CD4-positive, alpha-beta T cell (primary cell): ENCODE measurements at regions not wholly inside any gene's neighbourhood (a gene's known extent, or its start where the extent isn't known, plus 50 kb on each side); places are given as distances from the start of the nearest gene placed in this dataset.

Experiments used
- ATAC-seq: fragments of 200-7000 bp; cut with Tn5 transposase; one replicate; pipeline ENCODE4 v1.10.0; 2022; ENCODE audit warnings: mild to moderate bottlenecking; ENCODE audit not compliant: poor library complexity
- CTCF ChIA-PET: fragments of 350-600 bp; sonication (Branson Sonifier 250); formaldehyde crosslinking; loops from one replicate; lab custom pipeline; 2021; ENCODE audit warnings: antibody characterized with exemption, inconsistent platforms; lab: Charles Lee
- POLR2A ChIA-PET: fragments of 350-600 bp; sonication (Branson Sonifier 250); formaldehyde crosslinking; loops from one replicate; lab custom pipeline; 2021; ENCODE audit warnings: antibody characterized with exemption, inconsistent platforms; lab: Charles Lee
- DNase-seq, 14 experiments: peaks; one replicate each; pipeline ENCODE4 v3.0.0-alpha.2; 2013 to 2020; ENCODE audit warnings: mixed read lengths in 2 of 14
- H3K27ac ChIP-seq, 2 donors: one replicate each; pipeline versions ENCODE4 v1.5.1 to v1.7.0; 2013; ENCODE audit warnings: low read length in 2 of 2, low read depth in 1 of 2, mild to moderate bottlenecking in 1 of 2
- H3K27me3 ChIP-seq, 2 experiments: 1 replicate in 1 of 2; 2 replicates in 1 of 2; pipeline versions ENCODE4 v1.6.1 to v1.7.0; 2013; ENCODE audit warnings: low read length in 2 of 2, control low read depth in 1 of 2, mild to moderate bottlenecking in 1 of 2, moderate library complexity in 1 of 2; ENCODE audit not compliant: insufficient read depth in 2 of 2, control insufficient read depth in 1 of 2
- H3K36me3 ChIP-seq: one replicate; pipeline ENCODE4 v1.6.1; 2013; ENCODE audit warnings: low read length, control low read depth; ENCODE audit not compliant: insufficient read depth
- H3K4me1 ChIP-seq: one replicate; pipeline ENCODE4 v1.6.1; 2013; ENCODE audit warnings: low read length, control low read depth; ENCODE audit not compliant: insufficient read depth
- H3K4me3 ChIP-seq: one replicate; pipeline ENCODE4 v1.5.1; 2013; ENCODE audit warnings: mild to moderate bottlenecking, low read length, moderate library complexity
- H3K9me3 ChIP-seq, 2 experiments: 1 replicate in 1 of 2; 2 replicates in 1 of 2; pipeline versions ENCODE4 v1.6.1 to v1.7.0; 2013; ENCODE audit warnings: low read length in 2 of 2, mild to moderate bottlenecking in 2 of 2, control low read depth in 1 of 2, moderate library complexity in 1 of 2; ENCODE audit not compliant: control insufficient read depth in 1 of 2, insufficient read depth in 1 of 2
- H3K27ac Mint-ChIP-seq: one replicate; pipeline ENCODE4 v1.8.0; 2020; ENCODE audit warnings: mixed read lengths
- H3K27me3 Mint-ChIP-seq: one replicate; pipeline ENCODE4 v1.8.0; 2021; ENCODE audit warnings: mixed read lengths
- H3K36me3 Mint-ChIP-seq: one replicate; pipeline ENCODE4 v1.8.0; 2021; ENCODE audit warnings: low read depth, mixed read lengths
- H3K4me1 Mint-ChIP-seq: one replicate; pipeline ENCODE4 v1.8.0; 2021; ENCODE audit warnings: low read depth, mixed read lengths
- H3K4me3 Mint-ChIP-seq: one replicate; pipeline ENCODE4 v1.8.0; 2020; ENCODE audit warnings: mild to moderate bottlenecking, mixed read lengths
- H3K9me3 Mint-ChIP-seq: one replicate; pipeline ENCODE4 v1.8.0; 2020; ENCODE audit warnings: mixed read lengths
- CTCF ChIP-seq: fragments of 200-600 bp; IDR thresholded peaks from one replicate; pipeline ENCODE4 v1.8.0; 2022; ENCODE audit warnings: antibody characterized with exemption, mild to moderate bottlenecking
- intact Hi-C, 2 experiments: fragments of 100-400 bp; cut with DNase I in 1 of 2; cut with micrococcal nuclease in 1 of 2; formaldehyde crosslinking; loops; one replicate each; pipeline versions ENCODE4 v1.15.1 to v1.9.0; 2023 to 2025; cut with DNase I, micrococcal nuclease

GRCh38 chr21:35692311-35692710 is 368.0 kb downstream of the SETD4 start:
- TF ChIP-seq CTCF: no peak
- H3K9me3 Mint-ChIP-seq: no peaks in the 10 kb centered on the region
- Histone ChIP-seq H3K27me3 (peaks cover 9 to 13% of the 10 kb centered on the region in 2 experiments), H3K4me3 (no peak overlapping the region), H3K36me3 (no peaks in the 10 kb centered on the region), H3K27ac (no peak overlapping the region), H3K4me1 (no peaks in the 10 kb centered on the region), H3K9me3 (no peaks in the 10 kb centered on the region)
- intact Hi-C loops: no loop called here
- ATAC-seq (no peak), DNase-seq (no peak)
- H3K4me1 Mint-ChIP-seq: no peaks in the 10 kb centered on the region
- no peak overlapping the region for H3K4me3 Mint-ChIP-seq
- H3K36me3 Mint-ChIP-seq: no peaks in the 10 kb centered on the region
- peaks cover 24% of the 10 kb centered on the region for H3K27me3 Mint-ChIP-seq
- ChIA-PET POLR2A (no interaction called here), CTCF (no interaction called here)
- H3K27ac Mint-ChIP-seq: no peak overlapping the region

GRCh38 chr21:35690436-35690835 is 369.9 kb downstream of the SETD4 start:
- DNase-seq: no peak
- no peaks in the 10 kb centered on the region for H3K9me3 Mint-ChIP-seq
- H3K36me3 Mint-ChIP-seq: no peaks in the 10 kb centered on the region
- TF ChIP-seq CTCF: no peak
- peaks cover 6 to 13% of the 10 kb centered on the region in 2 experiments for H3K27me3 ChIP-seq
- no peaks in the 10 kb centered on the region for H3K4me1 ChIP-seq
- H3K4me3 ChIP-seq: no peak overlapping the region
- POLR2A ChIA-PET: no interaction called here
- H3K27ac ChIP-seq: no peak overlapping the region
- H3K36me3 ChIP-seq: no peaks in the 10 kb centered on the region
- H3K4me3 Mint-ChIP-seq: no peak overlapping the region
- H3K9me3 ChIP-seq: no peaks in the 10 kb centered on the region
- no peaks in the 10 kb centered on the region for H3K4me1 Mint-ChIP-seq
- intact Hi-C loops: no loop called here
- no peak overlapping the region for H3K27ac Mint-ChIP-seq
- peaks cover 30% of the 10 kb centered on the region for H3K27me3 Mint-ChIP-seq
- ATAC-seq: no peak
- CTCF ChIA-PET: no interaction called here

- Mint-ChIP-seq H3K4me1 (no peaks in the 10 kb centered on the region), H3K27ac (no peak overlapping the region), H3K27me3 (peaks cover 27% of the 10 kb centered on the region), H3K36me3 (no peaks in the 10 kb centered on the region), H3K4me3 (no peak overlapping the region), H3K9me3 (no peaks in the 10 kb centered on the region)
- no peak overlapping the region for H3K4me3 ChIP-seq
- no peak overlapping the region for H3K27ac ChIP-seq
- intact Hi-C loops: no loop called here
- no peak for TF ChIP-seq CTCF
- no peaks in the 10 kb centered on the region for H3K4me1 ChIP-seq
- DNase-seq: no peak
- ChIA-PET POLR2A (no interaction called here), CTCF (no interaction called here)
- no peak for ATAC-seq
- no peaks in the 10 kb centered on the region for H3K9me3 ChIP-seq
- no peaks in the 10 kb centered on the region for H3K36me3 ChIP-seq
- H3K27me3 ChIP-seq: peaks cover 5 to 6% of the 10 kb centered on the region in 2 experiments
Measured at GRCh38 chr21:35686156-35686555, 374.2 kb downstream of the SETD4 start.
